GM18519 (cell line): ENCODE measurements at regions not wholly inside any gene's neighbourhood (a gene's known extent, or its start where the extent isn't known, plus 50 kb on each side); places are given as distances from the start of the nearest gene placed in this dataset.
"Not testable (repeated sequence)": the region's sequence is repeated elsewhere in the genome, so short reads cannot be mapped to it uniquely, and the experiment has no call there.

Source experiments
- ATAC-seq: cut with Tn5 transposase; IDR thresholded peaks from one replicate; pipeline ENCODE4 v1.9.1; 2021; ENCODE audit warnings: mild to moderate bottlenecking, moderate library complexity; ENCODE audit not compliant: unreplicated experiment, low FRiP score

GRCh38 chr3:144948711-144949110 is 977.1 kb downstream of the DIPK2A start:
- ATAC-seq, result no peak

DNA sequence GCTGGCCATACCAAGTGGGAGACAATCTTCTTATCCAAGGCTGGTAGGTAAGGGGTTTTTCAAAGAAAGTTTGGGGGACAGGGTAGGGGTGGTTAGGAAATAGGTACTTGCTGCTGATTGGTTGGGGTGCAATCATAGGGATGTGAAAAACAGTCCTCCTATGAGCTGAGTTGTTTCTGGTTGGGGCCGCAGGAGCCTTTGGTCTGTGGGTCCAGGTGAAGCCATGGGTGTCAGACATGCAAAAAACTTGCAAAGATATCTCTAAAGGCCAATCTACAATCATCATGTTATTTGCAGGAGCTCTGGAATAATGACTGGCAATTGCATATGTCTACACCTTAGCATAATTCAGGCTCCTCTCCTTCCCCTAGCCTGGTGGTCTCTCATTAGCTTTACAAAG is 982.3 kb downstream of the DIPK2A start:
- no peak for ATAC-seq

DNA sequence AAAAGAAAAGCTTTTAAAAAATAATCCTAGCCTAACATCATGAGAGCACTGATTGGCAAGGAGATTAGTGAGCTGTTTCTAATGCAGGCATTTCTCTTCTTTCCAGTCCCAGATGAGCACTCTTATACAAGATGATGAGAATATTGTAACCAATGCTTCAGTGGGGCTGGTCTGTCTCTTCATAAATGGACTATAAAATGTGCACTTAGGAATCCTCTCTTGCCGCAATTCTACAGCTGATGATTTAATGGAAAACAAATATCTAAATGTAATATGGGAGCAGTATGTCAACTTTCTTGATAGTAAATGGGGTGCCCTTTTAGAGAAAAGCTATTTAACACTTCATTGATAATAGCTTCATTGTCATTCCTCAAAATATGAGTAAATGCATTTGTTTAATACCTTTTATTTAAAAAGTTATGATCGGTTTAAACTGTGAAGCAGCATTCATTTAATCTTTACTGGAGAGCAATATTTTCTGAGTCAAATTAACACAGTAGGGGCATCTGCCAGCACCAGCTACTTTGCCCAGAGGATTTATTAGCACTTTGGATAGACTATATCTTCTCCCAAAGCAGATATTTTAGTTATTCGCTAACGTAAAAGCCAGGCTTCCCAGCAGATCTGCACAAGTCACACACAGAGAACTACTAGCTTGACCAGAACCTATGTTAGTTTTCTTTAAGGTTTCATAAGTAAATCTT is 985.9 kb downstream of the DIPK2A start:
- ATAC-seq, result no peak

GRCh38 chr3:144963810-144964209 is 992.2 kb downstream of the DIPK2A start:
- no peak for ATAC-seq

DNA sequence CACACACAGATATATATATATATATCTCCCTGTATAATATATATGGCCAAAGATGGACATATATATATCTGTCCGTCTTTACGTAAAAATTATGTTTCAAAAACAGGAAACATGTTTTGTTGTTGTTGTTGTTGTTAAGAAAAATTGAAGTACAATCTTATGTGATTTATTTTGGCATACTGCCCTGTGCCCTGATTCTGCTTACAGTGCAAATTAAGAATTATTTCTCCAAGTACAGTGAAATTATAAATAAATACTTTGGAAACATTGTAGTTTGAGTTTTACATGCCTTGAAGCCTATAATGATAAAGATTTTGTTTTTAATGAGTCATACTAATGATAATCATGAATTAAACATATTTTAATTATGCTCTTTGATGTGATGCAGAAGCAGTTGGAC is 994.9 kb downstream of the DIPK2A start:
- ATAC-seq, result no peak

DNA sequence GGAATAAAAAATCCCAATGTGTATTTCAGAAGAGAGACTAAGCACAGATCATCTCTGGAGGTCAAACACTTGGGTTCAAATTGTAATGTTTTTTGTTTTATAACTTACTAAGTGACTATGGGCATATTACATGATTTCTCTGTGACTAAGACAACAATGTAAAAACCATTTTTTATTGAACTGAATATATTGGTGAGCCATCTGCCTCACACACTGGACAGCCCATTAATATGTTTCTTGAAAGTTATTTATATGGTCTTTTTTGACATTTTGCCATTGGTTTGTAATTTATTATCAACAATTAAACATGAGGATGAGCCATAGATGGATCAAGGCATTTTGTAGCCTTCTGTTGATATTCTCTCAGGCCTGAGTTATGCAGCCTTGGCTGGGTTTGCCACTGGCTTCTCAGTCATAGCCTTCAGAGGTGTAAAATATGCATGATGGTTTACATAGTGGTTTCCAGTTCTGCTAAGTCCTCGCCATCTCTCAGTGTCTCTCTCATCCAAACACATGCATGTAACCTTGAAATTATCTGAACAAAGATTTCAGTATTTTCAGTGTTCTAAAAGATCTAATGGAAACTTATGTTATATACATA is 997.2 kb downstream of the DIPK2A start:
- no peak for ATAC-seq

GRCh38 chr3:144984481-144984880 is 1012.9 kb downstream of the DIPK2A start:
- not testable (repeated sequence) for ATAC-seq

GRCh38 chr3:144989807-144990206 is 1018.2 kb downstream of the DIPK2A start:
- ATAC-seq, result no peak

DNA sequence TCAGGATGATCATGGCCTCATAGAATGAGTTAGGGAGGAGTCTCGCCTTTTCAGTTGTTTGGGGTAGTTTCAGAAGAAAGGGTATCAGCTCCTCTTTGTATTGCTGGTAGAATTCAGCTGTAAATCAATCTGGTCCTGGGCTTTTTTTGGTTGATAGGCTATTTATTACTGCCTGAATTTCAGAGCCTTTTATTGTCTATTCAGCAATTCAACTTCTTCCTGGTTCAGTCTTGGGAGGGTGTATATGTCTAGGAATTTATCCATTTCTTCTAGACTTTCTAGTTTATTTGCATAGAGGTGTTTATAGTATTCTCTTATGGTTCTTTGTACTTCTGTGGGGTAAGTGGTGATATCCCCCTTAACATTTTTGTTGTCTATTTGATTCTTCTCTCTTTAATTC is 1024.2 kb downstream of the DIPK2A start:
- ATAC-seq, result no peak

DNA sequence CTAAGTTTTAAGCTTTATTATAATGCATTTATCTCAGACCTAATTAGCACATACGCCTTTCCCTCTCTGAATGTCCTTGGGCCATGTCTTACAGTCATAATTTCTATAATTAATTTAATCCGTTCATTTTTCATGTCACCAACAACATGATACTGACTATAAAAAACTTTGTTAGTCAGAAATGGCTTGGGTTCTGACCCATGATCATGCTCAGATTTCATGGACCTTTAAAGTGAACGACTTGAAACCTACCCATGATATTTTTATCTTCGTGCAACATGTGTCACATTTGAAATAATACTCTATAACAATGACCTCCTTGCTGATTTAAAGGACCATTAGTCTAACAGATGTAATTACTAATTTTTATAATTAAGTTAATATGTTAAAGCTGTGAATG is 1033.8 kb downstream of the DIPK2A start:
- ATAC-seq, result no peak

DNA sequence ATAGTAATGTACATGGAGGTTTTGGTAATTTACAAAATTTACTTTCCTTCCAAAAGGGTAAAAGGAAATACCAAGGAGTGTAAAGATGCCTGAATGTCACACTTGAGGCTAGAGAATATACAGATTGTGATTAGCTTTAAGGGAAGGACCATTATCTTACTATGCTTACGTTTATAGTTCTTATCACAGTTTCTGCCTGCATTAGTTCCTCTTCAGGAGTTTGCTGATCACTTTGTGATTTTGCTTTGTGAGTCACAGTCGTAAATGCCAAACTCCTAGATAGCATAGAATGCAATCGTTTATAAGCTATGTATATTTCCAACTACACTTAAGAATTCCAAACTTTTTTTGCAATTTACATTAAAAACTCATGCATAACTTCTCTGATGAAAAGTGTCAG is 1034.6 kb downstream of the DIPK2A start:
- ATAC-seq, result no peak

GRCh38 chr3:145013931-145014330 is 1042.3 kb downstream of the DIPK2A start:
- ATAC-seq, result no peak

DNA sequence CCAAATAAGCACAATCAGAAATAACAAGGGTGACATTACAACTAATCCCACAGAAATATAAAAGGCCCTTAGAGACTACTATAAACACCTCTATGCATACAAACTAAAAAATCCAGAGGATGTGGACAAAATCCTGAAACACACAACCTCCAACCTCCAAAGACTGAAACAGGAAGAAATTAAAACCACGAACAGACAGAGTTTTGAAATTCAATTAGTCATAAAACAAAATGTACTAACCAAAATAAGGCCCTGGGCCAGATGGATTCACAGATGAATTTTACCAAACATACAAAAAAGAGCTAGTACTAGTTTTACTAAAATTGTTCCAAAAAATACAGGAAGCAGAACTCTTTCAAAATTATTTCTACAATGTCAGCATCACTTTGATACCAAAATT is 1043.6 kb downstream of the DIPK2A start:
- no peak for ATAC-seq

GRCh38 chr3:145017959-145018358 is 1046.3 kb downstream of the DIPK2A start:
- ATAC-seq, result no peak

DNA sequence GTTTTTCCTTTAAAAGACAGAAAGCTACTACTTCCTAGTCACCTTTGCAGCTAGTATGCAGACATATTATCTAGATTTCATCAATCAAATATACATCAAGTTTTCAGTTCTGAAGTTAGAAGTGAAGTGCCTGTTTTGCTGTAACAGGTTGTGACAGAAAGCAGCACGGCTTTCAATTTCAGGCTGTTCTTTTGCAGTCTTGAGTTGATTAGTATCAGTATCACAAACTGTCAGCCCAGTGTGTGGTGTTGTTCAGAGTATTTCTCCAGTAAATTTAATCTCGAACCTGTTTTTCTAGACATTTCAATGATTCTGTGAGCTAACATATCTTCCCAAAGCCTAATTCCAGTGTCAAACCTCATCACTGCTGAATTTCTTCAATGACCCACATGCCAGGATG is 1050.8 kb downstream of the DIPK2A start:
- ATAC-seq, result no peak

GRCh38 chr3:145024700-145025099 is 1053.1 kb downstream of the DIPK2A start:
- no peak for ATAC-seq

GRCh38 chr3:145027186-145027585 is 1055.6 kb downstream of the DIPK2A start:
- not testable (repeated sequence) for ATAC-seq

DNA sequence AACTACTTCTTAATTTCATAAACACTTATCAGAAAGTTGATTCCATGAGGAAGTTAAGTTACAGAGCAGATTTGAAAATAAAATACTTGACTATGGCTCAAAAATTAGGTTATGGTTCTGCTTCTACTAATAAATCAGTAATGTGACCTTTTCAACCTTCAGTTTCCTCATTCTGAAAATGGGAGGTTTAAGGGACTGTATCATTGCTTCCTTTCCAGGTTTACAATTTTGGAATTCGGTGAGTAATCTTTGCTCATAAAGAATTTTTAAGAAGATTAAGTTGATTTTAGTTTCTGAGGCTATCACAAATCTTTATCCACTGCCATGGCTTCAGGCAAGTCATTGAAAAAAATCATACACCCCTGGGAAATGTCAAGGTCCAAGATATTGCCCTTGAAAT is 1061.2 kb downstream of the DIPK2A start:
- ATAC-seq, result no peak

GRCh38 chr3:145035682-145036081 is 1064.1 kb downstream of the DIPK2A start:
- ATAC-seq, result no peak

DNA sequence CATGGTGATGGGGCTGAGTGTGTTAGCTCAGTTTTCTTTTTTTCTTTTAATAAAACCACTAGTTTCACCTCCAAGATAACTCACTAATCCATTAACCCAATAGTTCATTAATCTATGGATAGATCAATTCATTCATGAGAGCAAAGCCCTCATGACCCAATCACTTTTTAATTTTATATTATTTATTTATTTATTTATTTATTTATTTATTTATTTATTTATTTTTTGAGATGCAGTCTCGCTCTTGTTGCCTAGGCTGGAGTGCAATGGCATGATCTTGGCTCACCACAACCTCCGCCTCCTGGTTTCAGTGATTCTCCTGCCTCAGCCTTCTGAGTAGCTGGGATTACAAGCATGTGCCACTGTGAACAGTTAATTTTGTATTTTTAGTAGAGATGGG is 1082.4 kb downstream of the DIPK2A start:
- ATAC-seq, result not testable (repeated sequence)

DNA sequence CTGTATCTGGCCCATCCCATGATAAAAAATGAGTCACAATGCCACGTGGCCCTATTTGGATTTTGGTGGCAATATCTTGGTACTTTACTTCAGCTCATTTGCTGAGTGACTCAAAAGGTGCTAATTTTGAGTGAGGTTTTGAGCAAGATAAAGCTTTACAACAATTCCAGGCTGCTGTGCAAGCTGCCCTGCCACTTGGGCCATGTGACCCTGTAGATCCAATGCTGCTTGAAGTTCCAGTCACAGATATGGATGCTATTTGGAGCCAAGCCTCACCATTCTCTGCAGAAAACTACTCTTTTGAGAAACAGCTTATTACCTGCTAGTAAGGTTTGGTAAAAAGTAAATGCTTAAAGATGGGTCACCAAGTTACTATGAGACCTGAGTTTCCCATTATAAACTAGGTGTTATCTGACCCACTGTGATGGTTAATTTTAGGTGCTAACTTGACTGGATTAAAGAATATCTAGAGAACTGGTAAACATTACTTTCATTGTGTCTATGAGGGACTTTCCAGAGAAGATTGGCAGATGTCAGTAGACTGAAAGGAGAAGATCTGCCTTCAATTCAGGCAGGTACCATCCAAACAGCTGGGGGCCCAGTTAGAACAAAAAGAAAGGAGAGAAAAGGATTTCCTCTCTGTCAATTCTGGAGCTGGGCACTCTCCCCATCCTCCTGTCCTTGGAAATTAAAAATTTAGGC is 1083.9 kb downstream of the DIPK2A start:
- ATAC-seq, result no peak

DNA sequence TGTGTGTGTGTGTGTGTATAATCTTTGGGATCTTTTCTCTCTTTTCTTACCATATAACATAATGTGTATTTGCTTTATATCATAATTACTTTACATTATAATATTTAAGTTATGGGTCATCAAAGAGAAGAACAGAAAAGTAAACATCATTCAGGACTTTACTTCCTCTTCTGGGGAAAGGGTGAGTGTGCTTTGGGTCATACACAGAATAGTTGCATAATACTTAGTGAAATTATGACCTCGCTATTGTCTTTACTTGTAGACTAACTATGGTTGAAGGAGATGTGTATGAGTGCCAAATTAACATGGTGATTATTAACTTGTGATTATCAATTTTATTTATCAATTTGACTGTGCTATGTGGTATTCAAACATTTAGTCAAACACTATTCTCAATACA is 1086.9 kb downstream of the DIPK2A start:
- no peak for ATAC-seq
